Omental fat pad (tissue), 3 donors: ENCODE measurements at regions not wholly inside any gene's neighbourhood (a gene's known extent, or its start where the extent isn't known, plus 50 kb on each side); places are given as distances from the start of the nearest gene placed in this dataset.

Source experiments
- ATAC-seq: fragments of 150-250 bp; one replicate; pipeline ENCODE4 v1.9.1; 2016; ENCODE audit warnings: mild to moderate bottlenecking, moderate library complexity; ENCODE audit not compliant: low FRiP score
- DNase-seq: peaks from one replicate; pipeline ENCODE4 v3.0.0-alpha.2; 2019; ENCODE audit warnings: low spot score
- CTCF ChIP-seq, 3 donors: fragments of 450-650 bp; IDR thresholded peaks; one replicate each; pipeline ENCODE4 v1.5.1; 2016 to 2017; ENCODE audit warnings: antibody characterized with exemption in 3 of 3, mild to moderate bottlenecking in 3 of 3, moderate library complexity in 2 of 3

GRCh38 chr18:56003720-56004088 is 415.7 kb upstream of the TCF4 start:
- DNase-seq, result no peak
- ATAC-seq, result no peak
- TF ChIP-seq CTCF (IDR thresholded peaks at IDR 0.05), result no peak

GRCh38 chr18:56003009-56003719 is 415.2 kb upstream of the TCF4 start:
- no peak for ATAC-seq
- no peak for DNase-seq
- TF ChIP-seq CTCF (IDR thresholded peaks at IDR 0.05), result no peak

GRCh38 chr18:56001576-56001975 is 413.6 kb upstream of the TCF4 start:
- DNase-seq, result no peak
- TF ChIP-seq CTCF (IDR thresholded peaks at IDR 0.05), result no peak
- ATAC-seq, result no peak

GRCh38 chr18:56000041-56000440 is 412.0 kb upstream of the TCF4 start:
- DNase-seq, result no peak
- no peak for TF ChIP-seq CTCF (IDR thresholded peaks at IDR 0.05)
- ATAC-seq, result no peak

- TF ChIP-seq CTCF (IDR thresholded peaks at IDR 0.05), result no peak
- no peak for DNase-seq
- ATAC-seq, result no peak
Observed at GRCh38 chr18:55999641-56000040, 411.6 kb upstream of the TCF4 start.

GRCh38 chr18:55998801-55999385 is 410.9 kb upstream of the TCF4 start:
- ATAC-seq (no peak), DNase-seq (no peak)
- no peak for TF ChIP-seq CTCF (IDR thresholded peaks at IDR 0.05)

- TF ChIP-seq CTCF (IDR thresholded peaks at IDR 0.05), result no peak
- DNase-seq (no peak), ATAC-seq (peak; percentile 58)
Observed at GRCh38 chr18:55998071-55998522, 410.1 kb upstream of the TCF4 start.
